ENCODE measurements at regions not wholly inside any gene's neighbourhood (a gene's known extent, or its start where the extent isn't known, plus 50 kb on each side); places are given as distances from the start of the nearest gene placed in this dataset.
A peak's percentile ranks its signal among the peaks of the same experiment; 100 is the strongest.

DNA sequence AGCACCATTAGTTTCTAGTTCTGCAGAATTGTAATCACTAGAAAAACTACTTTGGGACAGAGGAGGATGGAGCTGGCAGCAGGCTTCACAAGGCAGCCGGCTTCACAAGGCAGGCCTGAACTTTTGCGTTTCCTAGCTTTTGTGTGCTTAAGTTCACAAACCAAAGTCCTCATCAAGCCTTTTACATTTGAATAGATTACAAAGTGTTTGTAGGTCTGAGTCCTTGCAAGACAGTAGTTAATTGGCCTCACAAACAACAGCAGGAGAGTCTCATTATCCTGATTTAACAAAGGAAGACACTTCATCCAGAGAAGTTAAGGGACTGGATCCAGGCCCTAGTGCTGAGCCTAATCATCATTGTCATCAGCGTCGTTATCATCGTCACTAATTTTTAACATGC, 147.8 kb upstream of the AUTS2 start:
- H2BK15ac ChIP-seq (ENCODE audit: low read depth, poor library complexity, severe bottlenecking), result no peak overlapping the region
- H3K27ac ChIP-seq (ENCODE audit: low read length, poor library complexity, severe bottlenecking), result no peak overlapping the region
- no peak overlapping the region for H2BK120ac ChIP-seq (ENCODE audit: low read depth, low read length)
- no peaks in the 10 kb centered on the region for H3K79me1 ChIP-seq (replicated peaks; ENCODE audit: low read length, poor library complexity, severe bottlenecking)
- H3K4me2 ChIP-seq (ENCODE audit: low read length, poor library complexity, severe bottlenecking), result no peak overlapping the region
- H3K14ac ChIP-seq (ENCODE audit: low read length in 2 of 2), result no peak overlapping the region
- no peaks in the 10 kb centered on the region for H3K9me3 ChIP-seq (ENCODE audit: control insufficient read depth, low read length)
- no peaks in the 10 kb centered on the region for H3K36me3 ChIP-seq (ENCODE audit: control insufficient read depth in 1 of 2, insufficient read depth in 2 of 2, low read depth in 1 of 2, low read length in 2 of 2)
- no peak overlapping the region for H2AK5ac ChIP-seq (ENCODE audit: low read length, severe bottlenecking)
- no peak overlapping the region for H3K4ac ChIP-seq (ENCODE audit: low read depth in 1 of 2, low read length in 2 of 2)
- DNase-seq, result no peak
- no peak overlapping the region for H3K9ac ChIP-seq (ENCODE audit: low read length)
- no peak overlapping the region for H4K8ac ChIP-seq (ENCODE audit: low read length)
- no peak overlapping the region for H3K18ac ChIP-seq (ENCODE audit: low read depth in 1 of 2, low read length in 2 of 2)
- H2AFZ ChIP-seq (ENCODE audit: low read depth, low read length), result no peak overlapping the region
- peaks cover 0 to 2% of the 10 kb centered on the region in 2 experiments for H3K27me3 ChIP-seq (ENCODE audit: control insufficient read depth in 1 of 2, insufficient read depth in 1 of 2, low read length in 2 of 2)
- H3K4me1 ChIP-seq (ENCODE audit: control insufficient read depth, insufficient read depth, low read depth, low read length), result no peaks in the 10 kb centered on the region
- no peak overlapping the region for H2BK12ac ChIP-seq (ENCODE audit: low read length in 2 of 2)
- H2BK5ac ChIP-seq (ENCODE audit: low read depth, low read length, poor library complexity, severe bottlenecking), result no peak overlapping the region
- H3K23ac ChIP-seq (ENCODE audit: low read length in 2 of 2), result peak overlapping the region in 1 of 2 experiments; percentile 85
- WGBS, result 34% methylated on average over 4 of the region's 5 CpGs
- H3K4me3 ChIP-seq (ENCODE audit: insufficient read depth in 1 of 2, low read depth in 1 of 2, low read length in 2 of 2), result no peak overlapping the region
- H4K91ac ChIP-seq (ENCODE audit: low read length), result no peak overlapping the region

DNA sequence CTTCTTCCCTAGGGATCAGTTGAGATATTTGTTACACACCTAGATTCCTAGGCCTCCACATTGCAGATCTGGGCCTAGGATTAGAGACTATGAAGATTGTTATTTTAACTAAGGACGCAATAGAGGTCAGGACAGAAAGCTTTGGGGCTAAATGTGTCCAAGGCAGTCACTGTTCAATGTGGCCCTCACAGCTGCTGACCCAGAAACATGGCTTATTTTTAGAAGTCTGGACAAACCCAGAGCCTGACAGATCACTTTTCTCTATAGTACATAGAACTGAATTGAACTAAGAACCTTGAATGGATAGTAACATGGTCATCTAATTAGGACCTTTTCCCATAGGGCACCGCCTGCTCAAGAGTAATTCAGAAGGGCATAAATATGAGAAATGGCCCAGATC, 146.6 kb upstream of the AUTS2 start:
- no peak overlapping the region for H4K8ac ChIP-seq (ENCODE audit: low read length)
- no peak overlapping the region for H3K14ac ChIP-seq (ENCODE audit: low read length in 2 of 2)
- H3K9me3 ChIP-seq (ENCODE audit: control insufficient read depth, low read length), result no peaks in the 10 kb centered on the region
- no peaks in the 10 kb centered on the region for H3K79me1 ChIP-seq (replicated peaks; ENCODE audit: low read length, poor library complexity, severe bottlenecking)
- H3K4ac ChIP-seq (ENCODE audit: low read depth in 1 of 2, low read length in 2 of 2), result no peak overlapping the region
- no peak overlapping the region for H2BK5ac ChIP-seq (ENCODE audit: low read depth, low read length, poor library complexity, severe bottlenecking)
- H2BK12ac ChIP-seq (ENCODE audit: low read length in 2 of 2), result no peak overlapping the region
- no peak overlapping the region for H3K18ac ChIP-seq (ENCODE audit: low read depth in 1 of 2, low read length in 2 of 2)
- H3K4me2 ChIP-seq (ENCODE audit: low read length, poor library complexity, severe bottlenecking), result no peak overlapping the region
- no peak overlapping the region for H4K91ac ChIP-seq (ENCODE audit: low read length)
- H2BK15ac ChIP-seq (ENCODE audit: low read depth, poor library complexity, severe bottlenecking), result no peak overlapping the region
- no peak overlapping the region for H3K9ac ChIP-seq (ENCODE audit: low read length)
- no peak for DNase-seq
- WGBS, result 96% methylated on average over 2 of the region's 2 CpGs
- no peak overlapping the region for H2BK120ac ChIP-seq (ENCODE audit: low read depth, low read length)
- no peaks in the 10 kb centered on the region for H3K4me1 ChIP-seq (ENCODE audit: control insufficient read depth, insufficient read depth, low read depth, low read length)
- H3K23ac ChIP-seq (ENCODE audit: low read length in 2 of 2), result no peak overlapping the region
- H2AFZ ChIP-seq (ENCODE audit: low read depth, low read length), result no peak overlapping the region
- H3K4me3 ChIP-seq (ENCODE audit: insufficient read depth in 1 of 2, low read depth in 1 of 2, low read length in 2 of 2), result no peak overlapping the region
- H3K27me3 ChIP-seq (ENCODE audit: control insufficient read depth in 1 of 2, insufficient read depth in 1 of 2, low read length in 2 of 2), result peaks cover 0 to 2% of the 10 kb centered on the region in 2 experiments
- H2AK5ac ChIP-seq (ENCODE audit: low read length, severe bottlenecking), result no peak overlapping the region
- no peaks in the 10 kb centered on the region for H3K36me3 ChIP-seq (ENCODE audit: control insufficient read depth in 1 of 2, insufficient read depth in 2 of 2, low read depth in 1 of 2, low read length in 2 of 2)
- H3K27ac ChIP-seq (ENCODE audit: low read length, poor library complexity, severe bottlenecking), result no peak overlapping the region

DNA sequence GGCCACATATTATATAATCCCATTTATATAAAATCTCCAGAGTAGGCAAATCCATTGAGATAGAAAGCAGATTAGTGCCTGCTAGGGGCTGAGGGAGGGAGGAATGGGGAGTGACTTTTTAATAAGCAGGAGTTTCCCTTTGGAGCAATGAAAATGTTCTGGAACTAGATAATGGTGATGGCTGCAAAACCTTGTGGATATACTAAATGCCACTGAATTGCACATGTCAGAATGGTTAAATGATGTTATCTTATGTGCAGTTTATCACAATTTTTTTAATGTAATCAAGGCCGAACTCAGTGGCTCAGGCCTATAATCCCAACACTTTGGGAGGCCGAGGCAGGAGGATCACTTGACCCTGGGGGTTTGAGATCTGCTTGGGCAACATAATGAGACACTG, 145.5 kb upstream of the AUTS2 start:
- Histone ChIP-seq H2BK120ac (ENCODE audit: low read depth, low read length) (no peak overlapping the region), H3K4me2 (ENCODE audit: low read length, poor library complexity, severe bottlenecking) (no peak overlapping the region), H3K36me3 (ENCODE audit: control insufficient read depth in 1 of 2, insufficient read depth in 2 of 2, low read depth in 1 of 2, low read length in 2 of 2) (no peaks in the 10 kb centered on the region), H2BK12ac (ENCODE audit: low read length in 2 of 2) (no peak overlapping the region), H4K91ac (ENCODE audit: low read length) (no peak overlapping the region), H3K9ac (ENCODE audit: low read length) (no peak overlapping the region), H4K8ac (ENCODE audit: low read length) (no peak overlapping the region), H2BK15ac (ENCODE audit: low read depth, poor library complexity, severe bottlenecking) (no peak overlapping the region), H3K18ac (ENCODE audit: low read depth in 1 of 2, low read length in 2 of 2) (no peak overlapping the region), H3K23ac (ENCODE audit: low read length in 2 of 2) (no peak overlapping the region), H3K4me3 (ENCODE audit: insufficient read depth in 1 of 2, low read depth in 1 of 2, low read length in 2 of 2) (no peak overlapping the region), H3K27me3 (ENCODE audit: control insufficient read depth in 1 of 2, insufficient read depth in 1 of 2, low read length in 2 of 2) (peaks cover 0 to 2% of the 10 kb centered on the region in 2 experiments), H3K79me1 (replicated peaks; ENCODE audit: low read length, poor library complexity, severe bottlenecking) (no peaks in the 10 kb centered on the region), H3K27ac (ENCODE audit: low read length, poor library complexity, severe bottlenecking) (no peak overlapping the region), H2AK5ac (ENCODE audit: low read length, severe bottlenecking) (no peak overlapping the region), H3K9me3 (ENCODE audit: control insufficient read depth, low read length) (no peaks in the 10 kb centered on the region), H2BK5ac (ENCODE audit: low read depth, low read length, poor library complexity, severe bottlenecking) (no peak overlapping the region), H2AFZ (ENCODE audit: low read depth, low read length) (no peak overlapping the region), H3K4me1 (ENCODE audit: control insufficient read depth, insufficient read depth, low read depth, low read length) (no peaks in the 10 kb centered on the region), H3K14ac (ENCODE audit: low read length in 2 of 2) (no peak overlapping the region), H3K4ac (ENCODE audit: low read depth in 1 of 2, low read length in 2 of 2) (no peak overlapping the region)
- WGBS, result 92% methylated on average over 2 of the region's 2 CpGs
- no peak for DNase-seq

DNA sequence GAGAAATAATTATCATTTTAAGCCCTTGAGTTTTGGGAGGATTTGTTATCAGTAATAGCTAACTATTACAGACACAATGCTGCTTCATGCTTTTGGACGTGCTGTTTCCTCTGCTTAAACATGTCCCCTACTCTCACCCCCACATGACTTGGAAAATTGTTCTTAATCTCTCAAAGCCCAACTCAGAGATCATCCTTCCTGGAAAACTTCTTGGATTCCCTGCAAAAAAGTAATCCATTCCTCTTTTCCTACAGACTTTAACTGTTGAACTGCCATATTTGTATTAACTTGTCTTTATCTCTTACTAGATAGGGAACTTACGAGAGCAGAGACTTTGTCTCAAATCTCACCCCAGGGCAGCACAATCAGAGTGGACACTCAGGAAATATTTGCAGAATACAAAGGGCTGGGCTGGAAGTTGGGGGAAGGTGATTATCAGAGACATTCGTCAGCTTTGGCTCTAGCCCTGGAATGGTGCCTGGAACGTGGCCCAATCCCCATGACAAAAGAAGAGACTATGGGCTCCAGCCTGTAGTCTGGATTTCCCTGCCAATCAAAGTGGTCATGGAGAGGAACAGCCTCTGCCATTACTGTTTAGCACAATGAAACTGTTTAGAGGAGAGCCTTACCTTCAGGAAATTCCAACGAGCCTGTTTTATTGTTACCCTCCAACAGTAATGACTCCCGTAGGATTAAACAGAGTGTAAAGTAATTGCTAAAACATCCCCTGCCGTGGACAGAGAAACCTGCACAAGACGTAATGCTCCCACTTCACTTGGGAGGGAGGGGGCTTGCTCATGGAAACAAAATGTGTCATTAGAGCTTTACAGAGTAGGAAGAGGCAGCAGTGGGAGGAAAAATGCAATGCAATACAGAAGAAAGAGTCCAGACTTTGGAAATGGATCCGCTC, 140.4 kb upstream of the AUTS2 start:
- H3K36me3 ChIP-seq (ENCODE audit: control insufficient read depth in 1 of 2, insufficient read depth in 2 of 2, low read depth in 1 of 2, low read length in 2 of 2), result no peaks in the 10 kb centered on the region
- WGBS, result 38% methylated on average over 7 of the region's 9 CpGs
- H3K9ac ChIP-seq (ENCODE audit: low read length), result peak overlapping the region; percentile 45
- H3K14ac ChIP-seq (ENCODE audit: low read length in 2 of 2), result no peak overlapping the region
- no peak overlapping the region for H3K18ac ChIP-seq (ENCODE audit: low read depth in 1 of 2, low read length in 2 of 2)
- no peak overlapping the region for H3K4ac ChIP-seq (ENCODE audit: low read depth in 1 of 2, low read length in 2 of 2)
- no peak overlapping the region for H4K91ac ChIP-seq (ENCODE audit: low read length)
- H3K27ac ChIP-seq (ENCODE audit: low read length, poor library complexity, severe bottlenecking), result no peak overlapping the region
- H2BK5ac ChIP-seq (ENCODE audit: low read depth, low read length, poor library complexity, severe bottlenecking), result no peak overlapping the region
- no peak overlapping the region for H2AFZ ChIP-seq (ENCODE audit: low read depth, low read length)
- H3K4me2 ChIP-seq (ENCODE audit: low read length, poor library complexity, severe bottlenecking), result no peak overlapping the region
- no peaks in the 10 kb centered on the region for H3K9me3 ChIP-seq (ENCODE audit: control insufficient read depth, low read length)
- H3K27me3 ChIP-seq (ENCODE audit: control insufficient read depth in 1 of 2, insufficient read depth in 1 of 2, low read length in 2 of 2), result no peaks in the 10 kb centered on the region
- H3K23ac ChIP-seq (ENCODE audit: low read length in 2 of 2), result no peak overlapping the region
- no peak overlapping the region for H2BK15ac ChIP-seq (ENCODE audit: low read depth, poor library complexity, severe bottlenecking)
- no peak overlapping the region for H2BK120ac ChIP-seq (ENCODE audit: low read depth, low read length)
- no peaks in the 10 kb centered on the region for H3K79me1 ChIP-seq (replicated peaks; ENCODE audit: low read length, poor library complexity, severe bottlenecking)
- no peak for DNase-seq
- no peak overlapping the region for H2BK12ac ChIP-seq (ENCODE audit: low read length in 2 of 2)
- no peak overlapping the region for H2AK5ac ChIP-seq (ENCODE audit: low read length, severe bottlenecking)
- H3K4me3 ChIP-seq (ENCODE audit: insufficient read depth in 1 of 2, low read depth in 1 of 2, low read length in 2 of 2), result peak overlapping the region in 1 of 2 experiments; percentile 25
- no peaks in the 10 kb centered on the region for H3K4me1 ChIP-seq (ENCODE audit: control insufficient read depth, insufficient read depth, low read depth, low read length)
- no peak overlapping the region for H4K8ac ChIP-seq (ENCODE audit: low read length)
